ENCODE measurements at regions not wholly inside any gene's neighbourhood (a gene's known extent, or its start where the extent isn't known, plus 50 kb on each side); places are given as distances from the start of the nearest gene placed in this dataset.

DNA sequence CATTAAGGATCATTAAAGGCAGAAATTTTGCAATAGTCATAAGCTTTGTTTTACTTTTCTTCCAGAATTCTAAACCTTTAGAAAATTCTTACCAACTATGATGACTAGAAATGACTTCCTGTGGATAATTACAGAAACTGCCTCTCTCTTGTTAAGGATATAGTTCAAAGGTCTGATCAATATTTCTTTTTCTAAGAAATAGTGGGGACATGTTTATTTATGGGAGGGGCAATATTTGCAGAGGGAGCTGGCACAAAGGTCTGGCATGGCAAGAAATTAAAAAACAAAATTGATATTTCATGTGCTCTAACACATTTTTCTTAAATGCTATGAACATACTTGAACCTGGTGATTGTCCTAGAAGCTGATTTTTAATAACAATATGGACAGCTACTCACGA lies 448.9 kb downstream of the KCTD8 start:
- DNase-seq: no peak

DNA sequence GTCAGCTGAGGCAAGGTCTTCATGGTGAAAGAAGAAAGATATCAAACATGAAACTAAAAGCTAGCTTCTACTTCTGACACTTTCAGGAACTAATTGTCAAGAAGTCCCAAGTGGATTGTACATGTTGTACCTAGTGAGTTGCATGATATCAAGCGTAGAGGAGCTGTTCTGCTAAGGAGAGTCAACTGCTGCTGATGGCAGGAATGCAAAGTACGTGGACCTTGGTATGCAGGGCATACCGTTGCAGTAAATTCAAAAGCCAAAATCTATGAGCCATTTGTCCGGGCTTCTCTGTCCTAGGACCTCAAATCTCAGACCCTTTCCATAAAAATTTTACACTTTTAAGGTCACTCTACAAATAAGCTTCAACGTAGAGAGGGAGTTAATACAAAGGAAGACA lies 446.2 kb downstream of the KCTD8 start:
- DNase-seq: no peak

DNA sequence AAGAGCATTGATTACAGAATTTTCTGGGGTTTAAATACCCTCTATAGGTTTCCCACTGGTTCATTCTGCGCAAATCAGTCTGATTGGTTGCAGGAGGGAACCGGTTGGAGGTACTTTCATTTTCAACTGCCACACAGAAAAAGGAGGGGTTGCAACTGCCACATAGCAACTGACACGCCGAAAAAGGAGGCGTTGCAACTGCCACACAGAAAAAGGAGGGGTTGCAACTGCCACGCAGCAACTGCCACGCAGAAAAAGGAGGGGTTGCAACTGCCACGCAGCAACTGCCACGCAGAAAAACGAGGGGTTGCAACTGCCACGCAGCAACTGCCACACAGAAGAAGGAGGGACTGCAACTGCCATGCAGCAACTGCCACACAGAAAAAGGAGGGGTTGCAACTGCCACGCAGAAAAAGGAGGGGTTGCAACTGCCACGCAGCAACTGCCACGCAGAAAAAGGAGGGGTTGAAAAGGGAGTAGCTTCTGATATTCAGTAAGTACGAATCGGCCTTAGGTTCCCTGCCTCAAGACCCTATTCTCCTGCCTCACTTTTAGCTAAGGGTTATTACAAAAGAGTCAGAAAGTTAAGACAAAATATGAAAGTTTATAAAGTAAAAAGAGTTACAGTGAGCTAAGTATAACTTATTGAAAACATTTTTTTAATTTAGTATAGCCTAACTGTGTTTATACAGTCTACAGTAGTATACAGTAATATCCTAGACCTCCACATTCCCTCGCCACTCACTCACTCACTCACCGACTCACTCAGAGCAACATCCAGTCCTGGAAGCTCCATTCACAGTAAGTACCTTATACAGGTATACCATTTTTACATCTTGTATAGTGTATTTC lies 431.8 kb downstream of the KCTD8 start:
- no peak for DNase-seq

DNA sequence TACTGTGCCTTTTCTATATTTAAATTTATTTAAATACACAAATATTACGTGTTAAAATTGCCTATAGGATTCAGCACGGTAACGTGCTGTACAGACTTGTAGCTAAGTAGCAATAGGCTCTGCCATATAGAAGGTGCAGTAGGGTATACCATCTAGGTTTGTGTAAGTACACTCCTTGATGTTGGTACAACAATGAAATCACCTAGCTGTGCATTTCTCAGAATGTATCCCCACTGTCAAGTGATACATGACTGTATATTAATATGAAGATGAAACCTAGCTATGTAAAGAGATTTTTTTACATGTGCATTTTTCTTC lies 431.2 kb downstream of the KCTD8 start:
- no peak for DNase-seq

DNA sequence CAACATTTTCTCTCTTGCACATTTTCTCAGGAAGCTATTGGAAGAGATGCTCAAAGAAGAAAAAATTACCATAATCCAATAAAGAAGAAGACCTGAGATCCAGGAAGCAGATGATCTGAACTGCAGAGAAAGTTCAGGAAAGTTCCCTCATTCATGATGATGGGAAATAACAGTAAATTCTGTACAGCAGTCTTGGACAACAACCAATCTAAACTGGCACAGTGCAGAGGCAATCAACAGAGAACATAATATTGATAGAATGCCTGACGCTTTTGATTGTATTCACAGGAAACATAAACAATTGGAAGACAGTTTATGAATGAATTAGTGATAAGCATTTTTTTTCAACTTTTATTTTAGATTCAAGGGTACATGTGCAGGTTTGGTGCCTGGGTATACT lies 428.9 kb downstream of the KCTD8 start:
- no peak for DNase-seq

DNA sequence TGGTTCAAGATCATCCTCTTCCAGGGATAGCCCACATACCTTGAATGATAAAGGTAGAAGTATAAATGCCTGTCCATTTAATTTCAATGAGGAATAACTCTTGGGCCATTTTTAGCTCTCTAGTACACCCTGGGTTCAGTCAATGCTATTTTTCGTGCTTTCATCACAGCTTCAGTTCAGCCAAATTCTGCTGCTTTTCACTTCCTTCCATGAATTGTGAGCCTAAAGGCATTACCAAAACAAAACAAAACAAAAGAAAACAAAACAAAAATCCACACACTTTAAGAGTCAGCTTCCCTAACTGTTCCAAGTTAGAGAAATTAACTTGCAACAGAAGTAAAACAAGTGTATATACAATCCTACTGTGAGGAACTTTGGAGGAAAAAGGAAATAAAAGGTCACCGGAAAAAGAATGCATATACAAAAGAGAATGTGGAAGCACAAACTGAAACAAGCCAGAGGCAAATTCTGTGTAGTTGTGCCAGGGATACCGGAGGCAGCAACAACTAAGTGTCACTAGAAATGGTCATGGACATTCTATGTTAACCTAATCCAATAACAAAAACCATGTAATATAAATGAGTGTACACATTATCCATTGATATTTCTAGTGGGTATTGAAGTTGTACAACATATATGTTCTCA lies 423.1 kb downstream of the KCTD8 start:
- no peak for DNase-seq

DNA sequence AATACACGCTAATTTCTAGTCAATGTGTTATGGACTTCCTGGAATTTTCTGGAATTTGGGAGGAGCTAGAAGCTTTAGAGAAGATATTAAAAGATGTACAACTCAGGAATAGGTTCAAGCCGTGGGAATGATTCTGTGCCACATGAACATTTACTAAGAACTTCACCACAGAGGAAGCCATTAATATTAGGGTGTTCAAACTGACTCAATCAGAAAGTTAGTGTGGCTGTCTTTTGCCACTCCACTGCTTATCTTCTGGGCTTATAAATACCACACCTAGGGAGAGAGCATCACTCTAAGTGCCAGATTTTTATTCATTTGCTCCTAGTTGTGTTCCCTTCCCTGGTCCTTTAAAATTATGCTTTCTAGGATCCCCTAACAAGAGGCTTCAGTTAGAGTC lies 409.8 kb downstream of the KCTD8 start:
- DNase-seq: no peak

DNA sequence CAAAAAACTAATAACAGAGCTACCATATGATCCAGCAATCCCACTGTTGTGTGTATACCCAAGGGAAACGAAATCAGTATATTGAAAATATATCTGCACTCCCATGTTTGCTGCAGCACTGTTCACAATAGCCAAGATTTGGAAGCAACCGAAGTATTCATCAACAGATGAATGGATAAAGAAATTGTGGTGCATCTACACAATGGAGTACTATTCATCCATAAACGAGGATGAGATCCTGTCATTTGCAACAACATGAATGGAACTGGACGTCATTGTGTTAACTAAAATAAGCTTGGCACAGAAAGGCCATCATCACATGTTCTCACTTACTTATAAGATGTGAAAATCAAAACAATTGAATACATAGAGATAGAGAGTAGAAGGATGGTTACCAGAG lies 402.1 kb downstream of the KCTD8 start:
- DNase-seq: no peak

DNA sequence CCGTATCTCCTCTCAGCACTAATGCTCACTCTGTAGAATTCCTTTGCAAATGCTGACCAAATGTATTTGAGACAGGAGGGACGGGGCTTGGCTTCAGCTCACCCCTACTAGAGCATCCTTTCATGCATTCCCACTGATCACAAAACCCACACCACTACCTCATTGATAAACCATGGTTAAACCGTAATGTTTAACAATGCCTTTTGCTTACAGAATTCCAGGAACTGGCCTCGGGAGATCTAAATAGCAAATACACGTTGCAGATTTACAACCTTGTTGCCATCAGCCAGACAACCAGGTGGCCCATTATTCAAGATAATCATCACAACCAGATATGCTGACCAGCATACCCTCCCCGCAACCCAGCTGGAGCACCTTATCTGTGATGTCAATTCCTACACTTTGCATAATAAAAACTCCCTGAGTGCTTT lies 391.9 kb downstream of the KCTD8 start:
- no peak for DNase-seq

DNA sequence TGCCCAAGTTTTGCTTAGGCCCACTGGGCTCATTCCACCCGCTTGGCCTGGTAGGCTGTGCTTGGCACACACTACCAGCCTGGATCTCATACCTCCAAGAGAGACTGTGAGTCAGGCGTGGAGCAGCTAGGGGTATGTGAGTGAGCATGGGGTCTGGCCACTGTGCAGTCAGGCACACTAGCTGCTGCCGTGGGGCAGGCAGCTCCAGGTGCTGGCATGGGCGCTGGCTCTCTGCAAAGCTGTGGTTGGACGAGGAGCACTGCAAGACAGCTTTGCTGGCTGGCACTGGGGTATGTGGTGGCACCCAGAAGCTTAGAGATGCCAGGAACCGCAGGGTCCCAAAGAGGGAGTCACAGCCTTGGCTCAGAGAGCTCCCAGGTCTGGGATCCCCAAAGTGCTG lies 377.8 kb downstream of the KCTD8 start:
- no peak for DNase-seq

DNA sequence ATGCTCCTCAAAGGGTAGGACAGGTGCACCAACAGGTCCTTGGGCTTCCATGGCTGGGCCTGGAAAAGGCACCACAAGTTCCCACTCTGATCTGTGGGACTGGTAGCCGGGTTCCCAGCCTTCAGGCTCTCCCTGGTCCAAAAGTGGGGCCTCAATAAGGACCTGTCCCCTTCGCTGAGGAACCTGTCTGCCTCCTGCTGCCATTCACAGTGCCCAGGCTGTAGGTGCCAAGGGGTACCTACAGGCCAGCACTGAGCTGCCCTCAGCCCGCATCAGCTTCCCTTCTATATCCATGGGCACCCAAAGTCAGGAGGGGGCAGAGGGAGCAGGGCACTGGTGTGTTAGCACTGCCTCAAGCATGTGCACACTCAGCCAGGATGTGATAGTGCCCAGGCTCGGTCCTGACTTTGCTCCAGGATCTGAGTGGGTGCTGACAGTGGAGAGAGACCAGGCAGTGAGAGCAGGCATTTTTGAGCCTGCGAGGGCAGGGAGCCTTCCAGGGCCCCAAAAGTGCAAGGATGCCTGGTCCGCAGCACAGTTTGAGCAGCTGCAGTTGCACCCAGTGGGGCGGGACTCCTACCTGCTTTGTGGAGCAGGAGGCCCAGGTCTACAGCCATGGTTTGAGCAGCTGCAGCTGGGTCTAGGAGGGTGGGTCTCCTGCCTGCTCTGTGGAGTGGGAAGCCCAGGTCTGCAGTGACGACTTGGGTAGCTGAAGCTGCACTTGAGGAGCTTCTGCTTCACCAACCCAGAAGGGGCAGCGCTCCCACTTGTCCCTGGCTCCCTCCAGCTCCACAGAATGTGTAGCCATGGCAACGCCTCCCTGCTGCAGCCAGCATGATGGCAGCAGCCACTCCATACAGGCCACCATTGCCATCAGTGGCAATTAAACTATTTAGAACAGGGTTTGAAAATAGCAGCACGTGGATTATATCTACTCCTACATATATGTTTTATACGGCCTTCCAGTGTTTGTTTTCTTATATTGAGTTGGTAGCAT lies 376.4 kb downstream of the KCTD8 start:
- no peak for DNase-seq

DNA sequence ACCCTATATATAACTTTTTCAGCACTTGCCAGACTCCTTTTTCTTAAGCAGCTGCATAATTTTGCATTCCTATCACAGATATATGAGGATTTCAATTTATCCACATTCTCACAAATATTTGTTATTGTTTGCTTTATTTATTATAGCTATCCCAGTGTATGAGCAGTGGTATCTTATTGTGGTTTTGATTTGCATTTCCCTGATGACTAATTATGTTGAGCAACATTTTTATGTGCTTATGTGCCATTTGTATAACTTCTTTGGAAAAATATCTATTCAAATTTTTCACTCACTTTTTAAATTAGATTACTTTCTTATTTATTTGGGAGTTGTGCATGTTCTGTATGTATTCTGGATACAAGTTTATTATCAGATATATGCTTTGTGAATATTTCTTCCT lies 361.9 kb downstream of the KCTD8 start:
- DNase-seq: no peak

DNA sequence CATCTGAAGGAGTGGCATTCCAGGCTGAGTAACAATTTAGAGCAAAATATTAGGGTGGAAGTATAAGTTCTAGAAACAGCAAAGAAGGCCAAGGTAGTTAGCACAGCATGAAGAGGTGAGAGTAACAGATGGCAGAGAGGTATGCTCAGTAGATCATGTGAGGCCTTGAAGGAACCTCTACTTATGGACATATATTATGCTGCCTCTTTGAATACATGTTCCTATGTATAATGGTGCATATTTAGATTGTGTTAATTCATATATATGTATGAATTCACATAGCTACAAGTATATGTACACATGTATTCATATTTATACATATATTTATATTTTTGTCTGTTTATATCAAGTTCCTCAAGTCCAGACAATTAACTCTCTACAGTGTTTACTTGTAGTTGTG lies 355.2 kb downstream of the KCTD8 start:
- DNase-seq: no peak

DNA sequence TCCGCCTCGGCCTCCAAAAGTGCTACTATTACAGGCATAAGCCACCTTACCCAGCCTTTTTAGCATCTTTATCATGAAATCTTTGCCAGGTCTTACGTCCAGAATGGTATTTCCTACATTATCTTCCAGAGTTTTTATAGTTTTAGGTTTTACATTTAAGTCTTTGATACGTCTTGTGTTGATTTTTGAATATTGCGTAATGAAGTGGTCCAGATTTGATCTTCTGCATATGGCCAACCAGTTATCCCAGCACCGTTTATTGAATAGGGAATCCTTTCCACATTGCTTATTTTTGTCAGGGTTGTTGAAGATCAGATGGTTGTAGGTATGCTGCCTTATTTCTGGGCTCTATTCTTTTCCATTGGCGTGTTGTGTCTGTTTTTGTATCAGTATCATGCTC lies 349.6 kb downstream of the KCTD8 start:
- DNase-seq: no peak

DNA sequence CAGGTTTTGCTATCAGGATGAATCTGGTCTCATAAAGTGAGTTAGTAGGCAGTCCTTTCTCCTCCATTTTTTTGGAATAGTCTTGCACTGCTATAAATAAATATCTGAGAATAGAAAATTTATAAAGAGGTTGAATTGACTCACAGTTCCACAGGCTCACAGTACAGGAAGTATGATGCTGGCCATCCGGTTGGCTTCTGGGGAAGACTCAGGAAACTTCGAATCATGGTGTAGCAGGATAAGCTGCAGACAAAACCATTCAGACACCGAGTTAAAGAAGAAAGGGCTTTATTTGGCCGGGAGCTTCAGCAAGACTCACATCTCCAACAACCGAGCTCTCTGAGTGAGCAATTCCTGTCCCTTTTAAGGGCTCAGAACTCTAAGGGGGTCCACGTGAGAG lies 348.2 kb downstream of the KCTD8 start:
- no peak for DNase-seq

DNA sequence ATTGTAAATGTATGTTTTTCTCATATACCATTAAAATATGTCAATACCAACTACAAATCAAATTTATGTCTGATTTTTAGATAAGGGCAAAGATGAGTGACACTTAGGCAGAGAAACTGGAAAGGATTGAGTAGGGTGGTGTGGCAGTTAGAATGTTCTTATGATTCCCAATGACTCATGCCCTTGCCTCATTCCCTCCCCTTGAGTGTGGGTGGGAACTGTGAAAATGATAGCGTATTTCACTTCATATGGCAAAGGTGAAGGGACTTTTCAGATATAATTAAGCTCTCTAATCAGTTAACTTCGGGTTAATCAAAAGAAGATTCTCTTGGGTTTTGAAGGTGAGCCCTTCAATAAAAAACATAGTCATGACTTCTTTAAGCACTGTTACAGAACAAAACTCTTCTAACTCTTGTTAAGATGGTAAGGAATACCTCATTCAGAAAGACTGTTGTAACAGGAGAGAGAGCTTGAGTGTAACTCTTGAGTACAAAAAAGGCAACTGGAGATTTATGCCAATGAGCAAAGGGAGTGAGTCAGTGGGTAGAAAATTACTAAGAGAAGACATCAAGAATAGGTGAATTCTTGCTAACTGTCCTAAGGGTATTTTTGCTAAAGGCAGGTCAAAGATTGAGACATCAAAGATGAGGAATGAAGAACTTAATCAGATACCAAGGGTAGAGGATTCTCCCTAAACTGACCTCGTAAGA lies 329.5 kb downstream of the KCTD8 start:
- DNase-seq: no peak

DNA sequence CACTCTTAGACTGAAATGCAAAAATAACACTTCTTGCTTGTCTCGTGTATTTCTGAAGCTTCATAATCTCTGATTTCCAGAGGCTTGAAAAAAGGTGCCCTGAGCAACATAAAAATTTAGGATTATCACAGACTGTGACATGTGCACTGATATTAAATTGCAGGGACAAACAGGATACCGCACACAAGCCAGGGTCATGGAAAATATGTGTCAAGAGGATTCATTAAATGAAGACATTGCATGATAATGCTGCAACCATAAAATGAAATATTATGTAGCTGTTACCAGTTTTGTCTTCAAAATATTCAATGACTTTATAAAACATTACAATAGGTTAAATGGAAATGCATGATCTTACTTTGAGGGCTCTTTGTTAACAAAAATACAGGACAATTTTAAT lies 328.0 kb downstream of the KCTD8 start:
- no peak for DNase-seq

DNA sequence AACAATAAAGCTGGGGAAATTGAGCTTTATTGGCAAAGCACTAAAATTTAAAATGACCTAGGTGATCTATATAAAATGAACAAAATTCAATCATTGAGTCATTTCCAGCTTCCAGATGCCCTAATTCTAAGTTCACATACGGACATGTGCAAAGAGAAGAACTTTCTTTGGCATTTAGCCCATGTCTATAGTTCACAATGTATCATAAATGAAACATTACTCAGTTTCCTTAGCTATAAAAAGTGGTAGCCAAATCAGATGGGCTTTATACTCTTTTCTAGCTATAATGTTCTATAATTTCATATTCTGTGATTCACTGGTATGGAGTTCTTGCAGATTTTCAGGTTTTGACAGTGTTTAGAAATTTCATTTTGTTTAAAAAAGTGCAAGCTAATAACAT lies 327.4 kb downstream of the KCTD8 start:
- no peak for DNase-seq
